ENCODE measurements at regions not wholly inside any gene's neighbourhood (a gene's known extent, or its start where the extent isn't known, plus 50 kb on each side); places are given as distances from the start of the nearest gene placed in this dataset.

DNA sequence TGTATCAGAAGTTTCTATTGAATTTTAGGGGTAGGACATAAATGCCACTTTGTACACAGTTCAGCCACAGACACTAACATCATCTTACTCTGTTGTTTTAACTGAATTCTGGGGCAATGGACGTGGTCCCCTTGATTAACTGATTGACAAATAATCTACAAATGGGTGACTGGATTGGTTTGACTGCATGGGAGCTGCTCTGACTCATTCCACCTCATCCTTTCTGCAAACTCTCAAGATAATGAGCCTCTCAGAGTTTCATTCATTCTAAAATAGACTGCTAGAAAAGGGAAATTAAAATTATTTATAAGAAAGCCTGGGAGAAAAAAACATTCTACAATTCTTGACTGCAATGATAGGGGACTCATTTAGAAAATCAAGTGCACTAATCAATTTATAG, 570.4 kb upstream of the SEL1L start:
- no CpG with 5 or more reads among the region's 1 CpG for WGBS (ENCODE audit: insufficient coverage)
- no peak overlapping the region for H3K27ac ChIP-seq (ENCODE audit: low read depth, low read length)
- H3K27me3 ChIP-seq (ENCODE audit: control insufficient read depth, insufficient read depth, low read length), result no peaks in the 10 kb centered on the region
- H3K9me3 ChIP-seq (ENCODE audit: control insufficient read depth, insufficient read depth, low read length), result no peaks in the 10 kb centered on the region
- H3K4me3 ChIP-seq (ENCODE audit: low read depth, low read length), result no peak overlapping the region
- no peaks in the 10 kb centered on the region for H3K4me1 ChIP-seq (ENCODE audit: control insufficient read depth, insufficient read depth, low read length)
- no peaks in the 10 kb centered on the region for H3K36me3 ChIP-seq (ENCODE audit: control insufficient read depth, insufficient read depth, low read length)
- DNase-seq (ENCODE audit: low read depth in 4 of 6, low spot score in 6 of 6), result no peak

DNA sequence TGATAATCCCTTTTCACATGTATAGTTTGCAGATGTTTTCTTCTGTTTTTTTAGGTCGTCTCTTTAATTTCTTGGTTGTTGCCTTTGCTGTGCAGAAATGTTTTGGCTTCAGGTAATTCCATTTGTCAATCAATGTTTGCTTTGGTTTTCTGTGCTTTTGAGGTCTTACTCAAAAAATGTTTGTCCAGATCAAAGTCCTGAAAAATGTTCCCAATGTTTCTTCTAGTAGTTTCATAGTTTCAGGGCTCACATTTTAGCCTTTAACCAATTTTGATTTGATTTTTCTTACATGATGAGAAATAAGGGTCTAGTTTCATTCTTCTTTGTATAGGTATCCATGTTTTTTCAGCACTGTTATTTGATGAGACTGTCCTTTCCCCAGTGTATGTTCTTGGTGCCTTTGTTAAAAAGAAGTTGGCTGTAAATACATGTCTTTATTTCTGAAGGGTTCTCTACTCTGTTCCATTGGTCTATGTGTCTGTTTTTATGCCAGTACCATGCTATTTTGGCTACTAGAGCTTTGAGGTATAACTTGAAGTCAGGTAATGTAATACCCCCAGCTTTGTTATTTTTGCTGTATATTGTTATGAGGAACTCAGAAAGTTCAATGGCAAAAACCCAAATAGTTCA, 578.7 kb upstream of the SEL1L start:
- WGBS (ENCODE audit: insufficient coverage), result no CpG with 5 or more reads among the region's 1 CpG

DNA sequence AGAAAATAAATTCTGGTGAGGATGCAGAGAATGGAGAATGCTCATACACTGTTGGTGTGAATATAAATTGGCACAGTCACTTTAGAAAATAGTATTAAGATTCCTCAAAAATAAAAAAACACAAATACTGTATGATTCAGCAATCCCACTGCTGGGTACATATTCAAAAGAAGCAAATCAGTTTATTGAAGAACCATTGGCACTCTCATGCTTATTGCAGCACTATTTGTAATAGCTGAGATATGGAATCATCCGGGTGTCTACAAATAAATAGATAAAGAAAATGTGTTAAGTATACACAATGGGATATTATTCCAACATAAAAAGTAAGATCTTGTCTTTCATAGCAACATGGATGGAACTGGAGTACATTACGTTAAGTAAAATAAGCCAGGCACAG, 579.4 kb upstream of the SEL1L start:
- no peaks in the 10 kb centered on the region for H3K36me3 ChIP-seq (ENCODE audit: control insufficient read depth, insufficient read depth, low read length)
- WGBS (ENCODE audit: insufficient coverage), result no CpG with 5 or more reads among the region's 2 CpGs
- H3K4me1 ChIP-seq (ENCODE audit: control insufficient read depth, insufficient read depth, low read length), result no peaks in the 10 kb centered on the region
- H3K27me3 ChIP-seq (ENCODE audit: control insufficient read depth, insufficient read depth, low read length), result no peaks in the 10 kb centered on the region
- no peak overlapping the region for H3K4me3 ChIP-seq (ENCODE audit: low read depth, low read length)
- peaks cover 8% of the 10 kb centered on the region for H3K9me3 ChIP-seq (ENCODE audit: control insufficient read depth, insufficient read depth, low read length)
- no peak overlapping the region for H3K27ac ChIP-seq (ENCODE audit: low read depth, low read length)
- no peak for DNase-seq (ENCODE audit: low read depth in 4 of 6, low spot score in 6 of 6)

More for the DNA sequence above, 578.7 kb upstream of the SEL1L start:
- no peak overlapping the region for H3K4me3 ChIP-seq (ENCODE audit: low read depth, low read length)
- no peak for DNase-seq (ENCODE audit: low read depth in 4 of 6, low spot score in 6 of 6)
- no peaks in the 10 kb centered on the region for H3K36me3 ChIP-seq (ENCODE audit: control insufficient read depth, insufficient read depth, low read length)
- H3K27ac ChIP-seq (ENCODE audit: low read depth, low read length), result no peak overlapping the region
- no peaks in the 10 kb centered on the region for H3K27me3 ChIP-seq (ENCODE audit: control insufficient read depth, insufficient read depth, low read length)
- H3K4me1 ChIP-seq (ENCODE audit: control insufficient read depth, insufficient read depth, low read length), result no peaks in the 10 kb centered on the region
- H3K9me3 ChIP-seq (ENCODE audit: control insufficient read depth, insufficient read depth, low read length), result peaks cover 2% of the 10 kb centered on the region

DNA sequence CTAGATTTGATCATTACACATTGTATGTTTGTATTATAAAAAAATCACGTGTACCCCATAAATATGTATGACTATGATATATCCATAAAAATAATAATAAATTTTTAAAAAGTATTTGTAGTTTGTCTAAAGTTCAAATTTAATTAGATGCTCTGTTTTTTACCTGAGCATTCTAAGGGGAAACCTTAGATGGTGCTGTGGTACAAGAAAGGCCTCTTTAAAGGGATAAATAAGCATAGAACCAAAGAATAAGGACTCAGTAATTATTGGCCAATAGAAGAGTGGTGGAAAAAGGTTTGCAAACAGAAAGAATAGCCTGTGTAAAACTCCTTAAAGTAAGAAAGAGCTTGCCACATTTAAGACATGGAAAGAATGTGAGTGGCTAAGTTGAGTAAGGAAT, 580.1 kb upstream of the SEL1L start:
- H3K9me3 ChIP-seq (ENCODE audit: control insufficient read depth, insufficient read depth, low read length), result peaks cover 8% of the 10 kb centered on the region
- no CpG with 5 or more reads among the region's 1 CpG for WGBS (ENCODE audit: insufficient coverage)
- H3K36me3 ChIP-seq (ENCODE audit: control insufficient read depth, insufficient read depth, low read length), result no peaks in the 10 kb centered on the region
- H3K4me1 ChIP-seq (ENCODE audit: control insufficient read depth, insufficient read depth, low read length), result no peaks in the 10 kb centered on the region
- H3K27ac ChIP-seq (ENCODE audit: low read depth, low read length), result no peak overlapping the region
- DNase-seq (ENCODE audit: low read depth in 4 of 6, low spot score in 6 of 6), result peak in 1 of 6 donors; percentile 34
- no peak overlapping the region for H3K4me3 ChIP-seq (ENCODE audit: low read depth, low read length)
- H3K27me3 ChIP-seq (ENCODE audit: control insufficient read depth, insufficient read depth, low read length), result no peaks in the 10 kb centered on the region

DNA sequence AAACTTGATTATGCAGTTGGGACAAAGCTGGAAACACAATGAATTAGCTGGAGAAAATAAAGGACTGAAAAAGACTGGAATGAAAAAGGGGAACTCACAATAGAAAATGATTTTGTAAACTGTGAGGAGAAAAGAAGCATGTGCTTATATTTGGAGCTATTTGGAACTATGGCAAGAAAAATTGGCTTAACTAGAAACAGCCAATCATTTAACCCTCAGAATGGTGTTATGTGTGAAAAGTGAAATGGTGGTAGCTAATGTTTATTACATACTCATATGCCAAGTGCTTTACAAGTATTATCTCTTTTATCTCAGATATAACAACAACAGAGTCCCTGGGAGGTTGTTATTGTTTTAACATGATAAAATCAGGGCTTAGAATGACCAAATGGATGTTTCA, 583.1 kb upstream of the SEL1L start:
- Histone ChIP-seq H3K36me3 (ENCODE audit: control insufficient read depth, insufficient read depth, low read length) (no peaks in the 10 kb centered on the region), H3K4me1 (ENCODE audit: control insufficient read depth, insufficient read depth, low read length) (no peaks in the 10 kb centered on the region), H3K27ac (ENCODE audit: low read depth, low read length) (no peak overlapping the region), H3K27me3 (ENCODE audit: control insufficient read depth, insufficient read depth, low read length) (no peaks in the 10 kb centered on the region), H3K9me3 (ENCODE audit: control insufficient read depth, insufficient read depth, low read length) (peaks cover 8% of the 10 kb centered on the region), H3K4me3 (ENCODE audit: low read depth, low read length) (no peak overlapping the region)
- no peak for DNase-seq (ENCODE audit: low read depth in 4 of 6, low spot score in 6 of 6)

DNA sequence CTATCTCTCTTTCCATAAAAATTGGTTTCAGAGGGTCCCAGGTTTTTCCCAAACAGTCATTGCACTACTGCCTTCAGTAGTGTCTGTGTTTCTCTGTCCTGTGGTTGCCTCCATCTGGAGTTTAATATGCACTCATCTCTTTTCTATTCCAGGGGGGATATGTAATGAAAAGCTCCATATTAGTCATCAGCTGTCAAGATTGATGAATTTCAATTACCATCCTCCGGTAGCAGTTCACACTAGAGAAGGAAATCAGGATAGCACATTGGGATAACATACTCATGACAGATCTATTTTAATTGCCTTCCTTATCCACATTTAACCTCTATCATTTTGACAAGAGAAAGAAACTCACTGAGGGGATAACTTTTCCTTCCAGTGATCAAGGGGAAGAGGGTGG, 589.0 kb upstream of the SEL1L start:
- Histone ChIP-seq H3K4me3 (ENCODE audit: low read depth, low read length) (no peak overlapping the region), H3K27me3 (ENCODE audit: control insufficient read depth, insufficient read depth, low read length) (no peaks in the 10 kb centered on the region), H3K36me3 (ENCODE audit: control insufficient read depth, insufficient read depth, low read length) (no peaks in the 10 kb centered on the region), H3K9me3 (ENCODE audit: control insufficient read depth, insufficient read depth, low read length) (peaks cover 4% of the 10 kb centered on the region), H3K27ac (ENCODE audit: low read depth, low read length) (no peak overlapping the region), H3K4me1 (ENCODE audit: control insufficient read depth, insufficient read depth, low read length) (no peaks in the 10 kb centered on the region)
- no CpG with 5 or more reads among the region's 1 CpG for WGBS (ENCODE audit: insufficient coverage)
- peak in 1 of 6 donors; percentile 24 for DNase-seq (ENCODE audit: low read depth in 4 of 6, low spot score in 6 of 6)

DNA sequence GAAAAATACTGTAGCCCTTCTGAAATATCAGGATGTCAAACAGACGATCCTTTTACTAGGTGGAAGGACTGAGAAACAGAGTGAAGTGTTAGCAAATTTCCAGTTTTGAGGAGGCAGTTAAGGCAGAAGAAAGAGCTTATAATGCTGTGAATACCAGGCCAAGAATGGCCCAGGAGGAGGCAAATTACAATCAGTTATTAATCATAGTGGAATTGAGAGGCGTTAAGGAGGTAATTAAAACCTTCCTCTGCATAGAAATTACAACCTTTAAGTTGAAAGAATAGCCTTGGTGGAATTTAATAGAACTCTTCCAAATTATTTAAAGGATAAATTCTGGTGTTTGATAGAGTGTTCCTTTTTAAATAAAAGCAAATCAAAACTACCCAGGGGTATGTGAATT, 590.9 kb upstream of the SEL1L start:
- H3K4me1 ChIP-seq (ENCODE audit: control insufficient read depth, insufficient read depth, low read length), result no peaks in the 10 kb centered on the region

DNA sequence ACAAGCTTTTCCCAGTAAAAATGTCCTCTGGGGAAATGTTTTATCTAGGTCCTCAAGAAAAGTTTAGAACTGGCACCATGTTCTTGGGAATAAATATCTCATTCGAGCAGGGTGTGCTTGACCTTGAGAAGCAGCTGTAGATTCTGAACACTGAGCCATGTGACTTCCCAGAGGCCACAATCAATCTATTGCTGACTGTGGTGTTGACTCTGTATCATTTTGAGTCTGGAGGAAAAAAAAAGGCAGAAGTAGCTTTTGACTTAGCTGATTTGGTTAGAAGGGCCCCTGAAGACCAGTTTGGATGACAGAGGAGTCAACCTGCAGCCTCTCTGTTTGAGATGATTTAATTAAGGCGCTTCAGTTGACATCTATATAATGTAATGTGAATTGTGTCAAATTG, 592.4 kb upstream of the SEL1L start:
- WGBS (ENCODE audit: insufficient coverage), result 58% methylated on average over 1 of the region's 2 CpGs
- Histone ChIP-seq H3K4me1 (ENCODE audit: control insufficient read depth, insufficient read depth, low read length) (no peaks in the 10 kb centered on the region), H3K36me3 (ENCODE audit: control insufficient read depth, insufficient read depth, low read length) (no peaks in the 10 kb centered on the region), H3K4me3 (ENCODE audit: low read depth, low read length) (no peak overlapping the region), H3K27me3 (ENCODE audit: control insufficient read depth, insufficient read depth, low read length) (no peaks in the 10 kb centered on the region), H3K27ac (ENCODE audit: low read depth, low read length) (no peak overlapping the region), H3K9me3 (ENCODE audit: control insufficient read depth, insufficient read depth, low read length) (no peaks in the 10 kb centered on the region)
- DNase-seq (ENCODE audit: low read depth in 4 of 6, low spot score in 6 of 6), result no peak

More for the DNA sequence above, 590.9 kb upstream of the SEL1L start:
- no peak overlapping the region for H3K27ac ChIP-seq (ENCODE audit: low read depth, low read length)
- H3K27me3 ChIP-seq (ENCODE audit: control insufficient read depth, insufficient read depth, low read length), result no peaks in the 10 kb centered on the region
- no peaks in the 10 kb centered on the region for H3K9me3 ChIP-seq (ENCODE audit: control insufficient read depth, insufficient read depth, low read length)
- H3K4me3 ChIP-seq (ENCODE audit: low read depth, low read length), result no peak overlapping the region
- no peaks in the 10 kb centered on the region for H3K36me3 ChIP-seq (ENCODE audit: control insufficient read depth, insufficient read depth, low read length)
- WGBS (ENCODE audit: insufficient coverage), result 70% methylated on average over 1 of the region's 2 CpGs
- peak in 1 of 6 donors; percentile 66 for DNase-seq (ENCODE audit: low read depth in 4 of 6, low spot score in 6 of 6)

DNA sequence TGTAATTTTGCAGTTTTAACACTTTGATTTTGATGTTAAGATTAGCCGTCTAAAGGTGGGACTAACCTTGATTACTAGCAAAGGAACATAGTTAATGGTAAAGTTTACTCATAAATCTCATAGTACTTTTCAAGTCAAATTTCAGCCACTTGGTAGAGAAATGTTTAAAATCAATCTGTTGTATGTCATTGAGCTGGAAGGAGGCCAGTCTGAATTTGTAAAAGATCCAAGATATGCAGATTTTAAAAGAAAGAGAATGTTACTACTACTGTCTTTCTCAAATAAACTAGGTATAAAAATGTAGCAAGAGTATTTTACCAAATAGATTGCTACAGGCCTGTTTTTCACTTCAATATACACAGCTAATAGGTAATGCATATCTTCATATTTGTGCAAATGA, 600.8 kb upstream of the SEL1L start:
- Histone ChIP-seq H3K4me1 (ENCODE audit: control insufficient read depth, insufficient read depth, low read length) (no peaks in the 10 kb centered on the region), H3K4me3 (ENCODE audit: low read depth, low read length) (no peak overlapping the region), H3K27ac (ENCODE audit: low read depth, low read length) (no peak overlapping the region), H3K36me3 (ENCODE audit: control insufficient read depth, insufficient read depth, low read length) (no peaks in the 10 kb centered on the region), H3K9me3 (ENCODE audit: control insufficient read depth, insufficient read depth, low read length) (no peaks in the 10 kb centered on the region), H3K27me3 (ENCODE audit: control insufficient read depth, insufficient read depth, low read length) (no peaks in the 10 kb centered on the region)
- peak in 1 of 6 donors; percentile 76 for DNase-seq (ENCODE audit: low read depth in 4 of 6, low spot score in 6 of 6)
- no CpG with 5 or more reads among the region's 1 CpG for WGBS (ENCODE audit: insufficient coverage)

DNA sequence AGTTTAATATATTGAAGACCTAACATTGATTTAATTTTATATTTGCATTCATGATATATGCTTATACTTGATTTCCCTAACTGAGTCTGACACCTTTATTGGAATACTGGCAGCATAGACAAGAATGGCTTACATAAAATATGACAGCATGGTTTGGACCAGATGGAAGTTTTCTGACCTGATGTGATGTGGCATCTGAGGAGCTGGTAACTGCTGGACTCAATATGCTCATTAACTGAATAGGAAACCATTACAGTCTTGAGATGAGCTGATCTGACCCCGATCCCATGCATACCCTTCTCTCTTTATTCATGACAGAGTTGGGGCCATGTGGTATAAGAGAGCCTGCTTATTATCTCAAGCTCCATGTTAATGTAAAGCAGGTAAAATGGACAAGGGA, 604.8 kb upstream of the SEL1L start:
- H3K27me3 ChIP-seq (ENCODE audit: control insufficient read depth, insufficient read depth, low read length), result no peaks in the 10 kb centered on the region
- no peak overlapping the region for H3K27ac ChIP-seq (ENCODE audit: low read depth, low read length)
- no peak for DNase-seq (ENCODE audit: low read depth in 4 of 6, low spot score in 6 of 6)
- no peak overlapping the region for H3K4me3 ChIP-seq (ENCODE audit: low read depth, low read length)
- peaks cover 2% of the 10 kb centered on the region for H3K9me3 ChIP-seq (ENCODE audit: control insufficient read depth, insufficient read depth, low read length)
- no peaks in the 10 kb centered on the region for H3K36me3 ChIP-seq (ENCODE audit: control insufficient read depth, insufficient read depth, low read length)
- WGBS (ENCODE audit: insufficient coverage), result no CpG with 5 or more reads among the region's 1 CpG
- H3K4me1 ChIP-seq (ENCODE audit: control insufficient read depth, insufficient read depth, low read length), result no peaks in the 10 kb centered on the region
